Central memory CD8-positive, alpha-beta T cell (primary cell): ENCODE measurements at regions not wholly inside any gene's neighbourhood (a gene's known extent, or its start where the extent isn't known, plus 50 kb on each side); places are given as distances from the start of the nearest gene placed in this dataset.
"Not testable (repeated sequence)": the region's sequence is repeated elsewhere in the genome, so short reads cannot be mapped to it uniquely, and the experiment has no call there.

Experiments used
- ATAC-seq: fragments of 150-1000 bp; cut with Tn5 transposase; replicated peaks from 2 replicates; pipeline ENCODE4 v1.10.0; 2022; ENCODE audit warnings: mild to moderate bottlenecking, moderate FRiP score, moderate number of reproducible peaks; ENCODE audit not compliant: poor library complexity, severe bottlenecking; ENCODE audit errors: extremely low read depth
- DNase-seq, 2 donors: peaks; one replicate each; pipeline ENCODE4 v3.0.0; 2021; ENCODE audit warnings: low spot score in 2 of 2
- H3K27ac Mint-ChIP-seq: one replicate; pipeline ENCODE4 v1.8.0; 2022; ENCODE audit warnings: low read depth, mild to moderate bottlenecking, moderate library complexity, mixed read lengths
- H3K27me3 Mint-ChIP-seq: one replicate; pipeline ENCODE4 v1.8.0; 2022; ENCODE audit warnings: mixed read lengths
- H3K36me3 Mint-ChIP-seq: one replicate; pipeline ENCODE4 v1.8.0; 2022; ENCODE audit warnings: mild to moderate bottlenecking, moderate library complexity, mixed read lengths; ENCODE audit not compliant: insufficient read depth
- H3K4me1 Mint-ChIP-seq: one replicate; pipeline ENCODE4 v1.8.0; 2022; ENCODE audit warnings: mixed read lengths
- H3K4me3 Mint-ChIP-seq: one replicate; pipeline ENCODE4 v1.8.0; 2022; ENCODE audit warnings: mild to moderate bottlenecking, moderate library complexity, mixed read lengths
- H3K9me3 Mint-ChIP-seq: one replicate; pipeline ENCODE4 v1.8.0; 2022; ENCODE audit warnings: mixed read lengths

DNA sequence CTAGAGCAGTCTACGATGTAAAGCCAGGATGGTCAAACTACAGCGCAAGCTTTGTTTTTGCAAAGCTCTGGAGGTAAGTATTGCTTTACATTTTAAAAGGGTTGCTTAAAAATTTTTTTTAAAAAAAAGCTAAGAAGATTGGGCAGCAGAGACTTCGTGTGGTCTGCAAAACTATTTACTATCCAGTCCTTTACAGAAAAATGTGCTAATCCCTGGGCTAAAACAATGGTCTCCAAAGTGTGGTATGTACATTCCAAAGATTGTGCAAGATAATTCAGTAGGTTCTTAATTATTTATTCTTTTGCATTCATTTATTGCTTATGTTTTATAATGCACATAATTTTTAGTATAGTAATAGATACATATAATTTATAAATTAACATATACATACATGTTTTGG lies 113.2 kb downstream of the MFAP3L start:
- ATAC-seq, result no peak
- Mint-ChIP-seq H3K4me3 (no peak overlapping the region), H3K27me3 (peaks cover 16% of the 10 kb centered on the region), H3K27ac (no peak overlapping the region), H3K36me3 (no peaks in the 10 kb centered on the region), H3K4me1 (no peaks in the 10 kb centered on the region), H3K9me3 (peaks cover 8% of the 10 kb centered on the region)
- no peak for DNase-seq

DNA sequence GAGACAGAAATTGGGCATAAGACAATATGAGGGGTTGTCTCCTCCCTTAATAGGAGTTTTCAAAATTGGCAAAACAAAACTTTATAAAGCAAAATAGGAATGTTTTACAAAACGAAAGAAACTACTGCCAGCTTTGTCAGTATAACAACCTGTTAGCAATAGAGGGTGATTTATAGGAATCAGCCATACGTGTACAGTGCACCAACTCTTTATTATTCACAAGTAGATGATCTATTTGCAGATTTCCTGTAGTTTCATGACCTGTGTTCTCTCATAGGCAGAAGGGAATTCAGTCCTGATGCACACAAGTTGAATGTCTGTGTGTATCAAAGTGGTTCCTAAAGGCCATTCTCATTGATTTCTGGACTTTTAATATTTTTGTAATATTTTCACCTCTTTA lies 116.3 kb downstream of the MFAP3L start:
- Mint-ChIP-seq H3K27ac (no peak overlapping the region), H3K4me1 (no peaks in the 10 kb centered on the region), H3K36me3 (peaks cover 2% of the 10 kb centered on the region), H3K27me3 (no peaks in the 10 kb centered on the region), H3K4me3 (no peak overlapping the region), H3K9me3 (no peaks in the 10 kb centered on the region)
- DNase-seq, result no peak
- no peak for ATAC-seq

DNA sequence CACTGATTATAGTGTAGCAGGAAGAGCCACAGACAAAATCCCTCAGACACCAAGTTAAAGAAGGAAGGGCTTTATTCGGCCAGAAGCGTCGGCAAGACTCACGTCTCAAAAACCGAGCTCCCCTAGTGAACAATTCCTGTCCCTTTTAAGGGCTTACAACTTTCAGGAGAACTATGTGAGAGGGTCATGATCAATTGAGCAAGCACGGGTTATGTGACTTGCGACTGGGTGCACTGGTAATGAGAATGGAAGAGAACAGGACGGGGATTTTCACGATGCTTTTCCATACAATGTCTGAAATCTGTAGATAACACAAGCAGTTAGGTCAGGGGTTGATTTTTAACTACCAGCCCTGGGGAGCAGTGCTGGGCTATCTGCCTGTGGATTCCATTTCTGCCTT lies 116.7 kb downstream of the MFAP3L start:
- no peak for ATAC-seq
- no peak for DNase-seq
- Mint-ChIP-seq H3K9me3 (no peaks in the 10 kb centered on the region), H3K27me3 (no peaks in the 10 kb centered on the region), H3K4me3 (no peak overlapping the region), H3K4me1 (no peaks in the 10 kb centered on the region), H3K36me3 (peaks cover 2% of the 10 kb centered on the region), H3K27ac (no peak overlapping the region)

DNA sequence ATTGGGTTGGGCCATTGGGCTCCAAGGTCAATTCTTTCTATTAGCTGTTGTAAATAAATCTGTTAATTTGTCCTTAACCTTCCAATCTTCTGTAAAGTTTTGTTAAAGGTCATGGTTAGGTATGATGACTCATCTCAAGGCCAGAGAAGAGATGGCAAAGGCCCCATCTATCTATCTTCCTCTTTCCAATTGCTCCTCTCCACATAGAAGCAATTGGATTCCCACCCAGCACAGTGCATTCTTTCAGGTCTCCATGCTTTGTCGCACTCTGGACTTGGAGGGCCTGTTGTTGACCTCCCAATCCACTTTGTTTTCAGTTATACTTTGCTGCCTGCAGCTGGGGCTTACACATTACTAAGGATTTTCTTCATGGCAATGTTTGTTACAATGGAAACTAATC lies 118.5 kb downstream of the MFAP3L start:
- no peak for ATAC-seq
- no peak overlapping the region for H3K4me3 Mint-ChIP-seq
- H3K36me3 Mint-ChIP-seq, result peaks cover 2% of the 10 kb centered on the region
- DNase-seq, result no peak
- H3K27ac Mint-ChIP-seq, result no peak overlapping the region
- H3K27me3 Mint-ChIP-seq, result peaks cover 13% of the 10 kb centered on the region
- H3K4me1 Mint-ChIP-seq, result no peaks in the 10 kb centered on the region
- H3K9me3 Mint-ChIP-seq, result no peaks in the 10 kb centered on the region

DNA sequence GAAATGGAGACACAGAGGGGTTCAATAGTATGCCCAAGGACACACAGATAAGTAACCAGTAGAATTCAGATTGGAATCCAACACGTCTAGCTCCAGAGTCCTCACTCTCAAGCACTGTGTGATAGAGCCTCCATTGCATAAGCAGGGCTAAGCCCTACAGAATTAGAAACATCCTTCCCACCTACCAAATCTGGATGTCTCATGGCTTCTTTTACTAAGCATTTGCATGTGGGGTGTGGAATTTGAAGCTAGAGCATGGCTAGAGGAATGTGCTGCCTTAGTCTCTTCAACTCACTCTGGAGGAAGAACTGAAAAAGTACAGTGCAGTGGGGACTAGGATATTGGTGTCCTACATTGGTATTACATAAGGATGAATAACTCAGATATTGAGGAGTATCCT lies 119.4 kb downstream of the MFAP3L start:
- ATAC-seq (no peak), DNase-seq (no peak)
- no peaks in the 10 kb centered on the region for H3K9me3 Mint-ChIP-seq
- H3K4me1 Mint-ChIP-seq, result no peaks in the 10 kb centered on the region
- peaks cover 2% of the 10 kb centered on the region for H3K36me3 Mint-ChIP-seq
- H3K27me3 Mint-ChIP-seq, result peaks cover 18% of the 10 kb centered on the region
- H3K27ac Mint-ChIP-seq, result no peak overlapping the region
- no peak overlapping the region for H3K4me3 Mint-ChIP-seq

DNA sequence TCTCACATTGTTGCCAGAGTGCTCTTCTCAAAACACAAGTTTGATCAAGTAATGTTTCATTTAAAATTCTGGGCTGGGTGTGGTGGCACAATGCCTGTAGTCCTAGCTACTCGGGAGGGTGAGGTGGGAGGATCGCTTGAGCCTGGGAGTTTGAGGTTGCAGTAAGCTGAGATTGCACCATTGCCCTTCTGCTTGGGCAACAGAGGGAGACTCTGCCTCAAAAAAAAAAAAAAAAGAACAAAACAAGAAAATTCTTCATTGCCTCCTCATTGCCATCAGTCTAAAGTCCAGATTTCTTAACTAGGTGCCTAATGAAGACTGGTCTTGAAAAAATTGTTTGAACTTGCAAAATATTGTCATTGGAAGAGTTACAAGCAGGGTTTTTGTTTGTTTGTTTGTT lies 120.1 kb downstream of the MFAP3L start:
- no peaks in the 10 kb centered on the region for H3K4me1 Mint-ChIP-seq
- no peak overlapping the region for H3K27ac Mint-ChIP-seq
- ATAC-seq (no peak), DNase-seq (no peak)
- no peak overlapping the region for H3K4me3 Mint-ChIP-seq
- no peaks in the 10 kb centered on the region for H3K9me3 Mint-ChIP-seq
- peaks cover 2% of the 10 kb centered on the region for H3K36me3 Mint-ChIP-seq
- peaks cover 18% of the 10 kb centered on the region for H3K27me3 Mint-ChIP-seq

DNA sequence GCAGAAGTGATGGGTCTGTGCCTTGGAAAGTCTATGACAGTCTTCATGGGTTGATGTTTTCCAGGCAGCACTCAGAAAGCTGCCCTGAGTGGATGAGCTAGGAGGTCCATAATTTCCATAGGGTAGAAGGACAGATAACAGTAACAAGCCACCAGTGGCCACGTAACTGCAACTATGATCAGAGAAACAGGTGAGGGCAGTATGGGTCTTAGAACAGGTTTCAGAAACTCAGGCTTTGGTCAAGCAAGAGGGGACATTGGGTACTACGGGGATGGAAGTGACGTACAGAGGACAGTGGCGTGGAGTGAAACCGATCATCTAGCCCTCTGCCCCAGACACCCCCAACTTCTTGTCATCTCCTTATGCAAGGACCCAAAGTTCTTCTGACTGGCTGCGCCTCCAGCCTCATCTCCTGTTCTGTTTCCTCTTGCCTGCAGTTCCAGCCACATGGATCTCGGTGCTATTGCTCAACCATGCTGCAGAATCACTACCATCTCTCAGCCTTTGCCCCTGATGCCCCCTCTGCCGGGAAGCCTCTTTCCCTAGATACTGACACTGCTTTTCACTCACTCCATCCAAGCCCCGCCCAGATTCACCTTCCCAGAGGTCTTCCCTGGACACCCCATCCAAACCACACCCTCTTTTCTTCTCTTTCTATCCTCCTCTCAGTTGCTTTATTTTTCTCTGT lies 123.4 kb downstream of the MFAP3L start:
- Mint-ChIP-seq H3K36me3 (peaks cover 2% of the 10 kb centered on the region), H3K4me3 (no peak overlapping the region), H3K27me3 (peaks cover 37% of the 10 kb centered on the region), H3K4me1 (no peaks in the 10 kb centered on the region), H3K9me3 (no peaks in the 10 kb centered on the region), H3K27ac (no peak overlapping the region)
- ATAC-seq (no peak), DNase-seq (no peak)

DNA sequence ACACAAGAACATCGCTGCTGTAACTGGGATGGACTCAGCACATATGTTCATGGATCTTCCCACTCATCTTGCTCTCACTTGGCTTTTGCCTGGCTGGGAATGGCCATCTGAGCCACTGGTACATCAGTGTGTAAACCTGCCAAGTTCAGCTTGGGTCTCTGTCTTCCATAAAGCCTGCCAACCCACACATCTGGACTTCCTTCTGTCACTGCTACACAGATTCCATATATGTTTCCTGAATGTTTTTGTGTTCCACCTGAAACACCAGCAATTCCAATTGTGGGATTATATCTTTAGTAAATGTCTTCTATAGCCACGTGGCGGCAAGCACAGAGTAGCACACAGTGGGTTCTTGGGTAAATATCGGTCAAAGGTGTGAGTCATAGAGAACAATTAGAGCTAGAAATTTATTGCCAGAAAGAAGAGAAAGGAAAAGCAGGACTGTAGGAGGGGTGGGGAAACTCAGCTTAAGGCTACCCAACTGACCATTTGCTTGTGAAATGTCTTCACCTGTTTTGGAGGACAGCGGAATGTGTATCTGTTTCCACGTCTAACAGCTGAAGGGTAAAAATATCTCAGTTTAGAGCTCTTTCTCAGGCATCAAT lies 125.9 kb downstream of the MFAP3L start:
- ATAC-seq, result no peak
- H3K27ac Mint-ChIP-seq, result no peak overlapping the region
- peaks cover 37% of the 10 kb centered on the region for H3K27me3 Mint-ChIP-seq
- no peaks in the 10 kb centered on the region for H3K4me1 Mint-ChIP-seq
- no peak for DNase-seq
- no peak overlapping the region for H3K4me3 Mint-ChIP-seq
- no peaks in the 10 kb centered on the region for H3K9me3 Mint-ChIP-seq
- no peaks in the 10 kb centered on the region for H3K36me3 Mint-ChIP-seq

DNA sequence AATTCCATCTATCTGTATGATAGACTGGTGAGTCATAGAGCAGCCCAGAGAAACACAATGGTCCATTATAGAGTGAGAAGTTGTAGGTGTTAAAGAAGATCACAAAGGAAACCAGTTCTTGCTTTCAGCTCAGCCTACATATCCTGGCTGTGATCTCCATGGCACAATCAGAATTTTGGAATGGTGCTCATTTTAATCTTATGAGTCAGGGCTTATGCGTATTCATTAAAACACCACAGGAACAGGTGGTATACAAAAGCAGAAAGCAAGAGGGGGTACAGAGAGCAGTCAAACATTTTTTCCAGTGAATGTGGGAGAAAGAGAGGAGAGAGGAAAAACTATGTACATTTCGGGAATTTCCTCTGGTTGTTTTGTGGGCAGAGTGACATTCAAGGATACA lies 126.9 kb downstream of the MFAP3L start:
- DNase-seq, result no peak
- no peaks in the 10 kb centered on the region for H3K36me3 Mint-ChIP-seq
- no peak for ATAC-seq
- H3K4me3 Mint-ChIP-seq, result no peak overlapping the region
- peaks cover 37% of the 10 kb centered on the region for H3K27me3 Mint-ChIP-seq
- H3K9me3 Mint-ChIP-seq, result no peaks in the 10 kb centered on the region
- no peaks in the 10 kb centered on the region for H3K4me1 Mint-ChIP-seq
- no peak overlapping the region for H3K27ac Mint-ChIP-seq

DNA sequence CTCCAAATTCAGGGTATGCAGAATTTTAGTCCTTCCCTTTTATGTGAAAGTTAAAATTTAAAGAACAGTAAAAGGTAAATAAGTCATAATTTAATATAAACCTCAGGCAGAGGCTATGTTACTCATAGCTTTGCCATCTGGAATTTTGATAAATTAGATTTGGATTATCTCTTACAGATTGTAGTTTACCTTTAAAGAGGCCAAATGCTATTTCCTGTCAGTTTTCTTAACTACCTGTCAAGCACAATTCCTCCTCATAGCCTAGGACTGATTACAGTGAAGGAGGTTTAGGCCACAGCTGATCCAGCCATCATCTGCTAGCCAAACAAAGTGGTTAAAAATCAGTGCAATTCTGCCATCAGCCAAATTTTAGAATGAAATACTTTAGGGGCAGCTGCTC lies 128.1 kb downstream of the MFAP3L start:
- Mint-ChIP-seq H3K27ac (no peak overlapping the region), H3K27me3 (peaks cover 36% of the 10 kb centered on the region), H3K9me3 (no peaks in the 10 kb centered on the region), H3K4me1 (no peaks in the 10 kb centered on the region), H3K36me3 (no peaks in the 10 kb centered on the region), H3K4me3 (no peak overlapping the region)
- ATAC-seq, result no peak
- no peak for DNase-seq

DNA sequence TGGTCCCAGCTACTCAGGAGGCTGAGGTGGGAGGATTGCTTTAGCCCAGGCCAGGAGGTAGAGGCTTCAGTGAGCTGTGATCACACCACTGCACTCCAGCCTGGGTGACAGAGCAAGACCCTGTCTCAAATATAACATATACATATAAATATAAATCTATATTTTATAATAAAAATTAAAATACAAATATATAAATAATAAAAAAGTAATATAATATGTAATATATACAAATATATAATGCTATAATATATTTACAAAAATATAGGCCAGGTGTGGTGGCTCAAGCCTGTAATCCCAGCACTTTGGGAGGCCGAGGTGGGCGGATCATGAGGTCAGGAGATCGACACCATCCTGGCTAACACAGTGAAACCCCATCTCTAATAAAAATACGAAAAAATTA lies 131.4 kb downstream of the MFAP3L start:
- H3K4me3 Mint-ChIP-seq, DNase-seq, H3K36me3 Mint-ChIP-seq, ATAC-seq, H3K27ac Mint-ChIP-seq, H3K4me1 Mint-ChIP-seq, H3K9me3 Mint-ChIP-seq: not testable (repeated sequence)
- peaks cover 25% of the 10 kb centered on the region for H3K27me3 Mint-ChIP-seq

DNA sequence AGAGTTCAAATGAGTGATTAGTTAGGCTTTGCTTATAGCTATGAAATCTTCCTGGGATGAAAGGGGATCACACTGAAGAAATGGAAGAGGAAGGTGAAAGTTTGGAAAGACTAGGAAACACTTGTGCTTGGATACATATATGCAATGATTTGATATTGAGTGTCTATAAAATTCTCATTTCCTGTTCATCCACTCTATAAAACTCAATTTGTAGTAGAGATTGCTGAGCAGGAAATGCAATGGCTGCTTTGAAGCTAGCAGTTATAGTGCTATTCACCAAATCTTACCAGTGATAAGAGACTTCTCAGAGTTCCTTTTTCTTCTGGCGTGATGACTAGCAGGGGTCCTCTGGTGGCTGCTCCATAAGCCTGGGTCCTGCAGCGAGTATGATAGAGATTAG lies 128.1 kb upstream of the HPF1 start:
- no peak for ATAC-seq

DNA sequence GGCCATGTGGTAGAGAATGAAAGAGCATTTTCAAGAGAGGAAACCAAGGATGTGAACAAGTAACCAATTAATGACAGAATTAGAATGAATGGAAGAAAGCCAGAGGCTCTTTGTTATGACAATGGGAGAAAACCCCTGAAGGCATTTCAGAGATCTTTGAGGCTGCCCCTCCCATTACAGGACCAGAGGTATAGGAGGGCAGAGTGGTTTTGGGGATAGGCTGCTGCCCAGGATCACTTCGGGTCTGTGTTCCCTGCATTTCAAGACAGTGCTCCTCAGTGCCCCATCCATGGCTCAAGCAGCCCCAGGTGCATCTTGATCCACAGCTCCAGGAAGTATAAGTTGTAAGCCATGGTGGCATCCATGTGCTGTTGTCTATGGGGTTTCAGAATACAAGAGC lies 124.0 kb upstream of the HPF1 start:
- Mint-ChIP-seq H3K27ac (no peak overlapping the region), H3K27me3 (peaks cover 37% of the 10 kb centered on the region), H3K9me3 (no peaks in the 10 kb centered on the region), H3K4me1 (no peaks in the 10 kb centered on the region), H3K36me3 (no peaks in the 10 kb centered on the region), H3K4me3 (no peak overlapping the region)
- no peak for DNase-seq
- no peak for ATAC-seq

More for the DNA sequence above, 128.1 kb upstream of the HPF1 start:
- no peak overlapping the region for H3K4me3 Mint-ChIP-seq
- peaks cover 4% of the 10 kb centered on the region for H3K9me3 Mint-ChIP-seq
- no peaks in the 10 kb centered on the region for H3K4me1 Mint-ChIP-seq
- peaks cover 25% of the 10 kb centered on the region for H3K27me3 Mint-ChIP-seq
- DNase-seq, result no peak
- no peaks in the 10 kb centered on the region for H3K36me3 Mint-ChIP-seq
- no peak overlapping the region for H3K27ac Mint-ChIP-seq
